Prostate gland (tissue), 2 donors: ENCODE measurements at regions not wholly inside any gene's neighbourhood (a gene's known extent, or its start where the extent isn't known, plus 50 kb on each side); places are given as distances from the start of the nearest gene placed in this dataset.

Experiments used
- DNase-seq: peaks from one replicate; pipeline ENCODE4 v3.0.0-alpha.2; 2019; ENCODE audit warnings: low spot score
- H3K27ac ChIP-seq, 2 donors: fragments of 200-600 bp; sonication (generic); 2 replicates each; pipeline ENCODE4 v1.5.1; 2017 to 2019
- H3K27me3 ChIP-seq: fragments of 200-600 bp; sonication (generic); replicated peaks from 2 replicates; pipeline ENCODE4 v1.5.1; 2019; ENCODE audit not compliant: insufficient read depth
- H3K36me3 ChIP-seq, 2 donors: fragments of 200-600 bp; sonication (generic); 1 replicate in 1 of 2; 2 replicates in 1 of 2; pipeline versions ENCODE4 v1.5.1 to v1.8.1; 2017 to 2019
- H3K4me1 ChIP-seq: fragments of 200-600 bp; sonication (generic); replicated peaks from 2 replicates; pipeline ENCODE4 v1.5.1; 2019
- H3K4me3 ChIP-seq, 2 donors: fragments of 200-600 bp; sonication (generic); 2 replicates each; pipeline ENCODE4 v1.5.1; 2017 to 2019
- H3K9me3 ChIP-seq: fragments of 200-600 bp; sonication (generic); 2 replicates; pipeline ENCODE4 v1.5.1; 2017
- CTCF ChIP-seq, 4 experiments: fragments of 200-600 bp in 2 of 4; fragments of 450-650 bp in 2 of 4; sonication (generic) in 2 of 4; IDR thresholded peaks; 1 replicate in 3 of 4; 2 replicates in 1 of 4; pipeline ENCODE4 v1.5.1; 2016 to 2019; ENCODE audit warnings: antibody characterized with exemption in 4 of 4, mild to moderate bottlenecking in 2 of 4, moderate library complexity in 2 of 4
- POLR2A ChIP-seq: fragments of 450-650 bp; IDR thresholded peaks from one replicate; pipeline ENCODE4 v1.6.1; 2016; ENCODE audit warnings: antibody characterized with exemption, mild to moderate bottlenecking
- POLR2AphosphoS5 ChIP-seq: sonication (generic); formaldehyde crosslinking; IDR thresholded peaks from one replicate; pipeline ENCODE4 v1.6.1; 2017; ENCODE audit warnings: antibody characterized with exemption
- WGBS: methylation state at CpG from one replicate; pipeline ENCODE4 v1.1.5; 2018; 5-methylcytosine and 5-hydroxymethylcytosine counted together
- intact Hi-C: fragments of 100-400 bp; cut with DNase I; formaldehyde crosslinking; loops from one replicate; pipeline ENCODE4 v1.14.2; 2022

- no peaks in the 10 kb centered on the region for H3K27me3 ChIP-seq
- no peak for DNase-seq
- no peaks in the 10 kb centered on the region for H3K36me3 ChIP-seq
- H3K4me1 ChIP-seq, result no peaks in the 10 kb centered on the region
- TF ChIP-seq POLR2A, result no peak
- TF ChIP-seq CTCF (IDR thresholded peaks at IDR 0.05), result no peak
- no peak for TF ChIP-seq POLR2AphosphoS5
- H3K4me3 ChIP-seq, result no peak overlapping the region
- intact Hi-C loops, result no loop called here
- no peaks in the 10 kb centered on the region for H3K9me3 ChIP-seq
- no peak overlapping the region for H3K27ac ChIP-seq
Observed at GRCh38 chr7:17598846-17599245, 300.4 kb downstream of the AHR start.

DNA sequence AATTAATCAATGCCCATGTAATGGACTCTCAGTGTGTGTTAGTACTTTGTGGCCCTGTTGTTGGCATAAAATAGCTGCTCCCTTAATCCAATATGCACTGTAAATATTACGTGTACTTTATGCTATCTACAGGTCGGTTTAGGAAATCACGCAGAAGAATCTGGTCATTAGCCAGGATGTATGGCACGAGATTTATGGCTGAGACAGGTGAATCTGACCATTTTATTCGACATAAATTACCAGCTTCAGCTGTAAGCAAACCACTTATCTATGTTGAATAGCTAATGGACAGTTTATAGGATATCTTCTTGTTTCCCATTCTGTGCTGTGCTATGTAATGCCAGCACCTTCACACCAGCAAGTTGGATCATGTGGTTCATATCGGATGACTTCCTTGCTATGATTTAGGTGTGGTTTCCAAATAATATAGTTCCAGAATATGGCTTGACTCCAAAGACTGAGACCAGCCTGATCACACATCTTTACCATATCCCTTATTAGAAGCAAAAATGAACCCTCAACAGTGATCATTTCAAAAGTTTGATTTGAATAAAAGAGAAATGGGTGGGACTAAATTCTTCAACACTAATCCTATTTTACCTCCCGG, 301.4 kb downstream of the AHR start:
- H3K4me3 ChIP-seq, result no peak overlapping the region
- H3K4me1 ChIP-seq, result no peaks in the 10 kb centered on the region
- WGBS, result 54% methylated on average over 7 of the region's 7 CpGs
- no peaks in the 10 kb centered on the region for H3K9me3 ChIP-seq
- TF ChIP-seq CTCF (IDR thresholded peaks at IDR 0.05), result no peak
- TF ChIP-seq POLR2A, result no peak
- TF ChIP-seq POLR2AphosphoS5, result no peak
- no peaks in the 10 kb centered on the region for H3K36me3 ChIP-seq
- H3K27ac ChIP-seq, result no peak overlapping the region
- intact Hi-C loops, result no loop called here
- DNase-seq, result no peak
- H3K27me3 ChIP-seq, result no peaks in the 10 kb centered on the region

- intact Hi-C loops, result no loop called here
- 81% methylated on average over 2 of the region's 2 CpGs for WGBS
Observed at GRCh38 chr7:17600340-17600752, 301.9 kb downstream of the AHR start.

DNA sequence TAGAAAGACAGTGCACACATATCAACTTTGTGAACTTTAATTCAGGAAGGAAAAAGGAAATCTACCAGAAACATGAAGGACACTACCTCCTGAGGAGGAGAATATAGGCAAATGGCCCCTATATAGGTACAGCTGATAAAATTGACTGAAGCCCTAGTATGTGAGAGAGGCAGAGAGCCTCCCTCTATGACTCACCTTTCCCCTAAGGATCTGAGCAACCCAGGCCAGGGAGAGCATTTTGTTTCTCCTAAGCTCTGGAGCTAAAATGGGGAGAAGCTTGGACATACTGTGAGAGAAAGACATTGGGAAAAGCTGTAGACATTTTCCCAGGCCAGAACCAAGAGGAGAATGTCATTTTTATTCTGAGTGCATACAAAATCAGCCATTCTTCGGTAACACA, 303.5 kb downstream of the AHR start:
- Histone ChIP-seq H3K27ac (no peak overlapping the region), H3K36me3 (no peaks in the 10 kb centered on the region), H3K4me1 (no peaks in the 10 kb centered on the region), H3K4me3 (no peak overlapping the region), H3K27me3 (no peaks in the 10 kb centered on the region), H3K9me3 (no peaks in the 10 kb centered on the region)
- WGBS, result 89% methylated on average over 1 of the region's 1 CpG
- TF ChIP-seq POLR2A (no peak), POLR2AphosphoS5 (no peak), CTCF (IDR thresholded peaks at IDR 0.05) (no peak)
- no peak for DNase-seq
- intact Hi-C loops, result no loop called here

More at GRCh38 chr7:17600340-17600752, 301.9 kb downstream of the AHR start:
- Histone ChIP-seq H3K36me3 (no peaks in the 10 kb centered on the region), H3K4me1 (no peaks in the 10 kb centered on the region), H3K9me3 (no peaks in the 10 kb centered on the region), H3K27ac (no peak overlapping the region), H3K27me3 (no peaks in the 10 kb centered on the region), H3K4me3 (no peak overlapping the region)
- no peak for DNase-seq
- no peak for TF ChIP-seq CTCF (IDR thresholded peaks at IDR 0.05)
- no peak for TF ChIP-seq POLR2AphosphoS5
- no peak for TF ChIP-seq POLR2A

- no peak for DNase-seq
- no peak for TF ChIP-seq POLR2AphosphoS5
- TF ChIP-seq CTCF (IDR thresholded peaks at IDR 0.05), result no peak
- TF ChIP-seq POLR2A, result no peak
- Histone ChIP-seq H3K27me3 (no peaks in the 10 kb centered on the region), H3K9me3 (no peaks in the 10 kb centered on the region), H3K27ac (no peak overlapping the region), H3K36me3 (no peaks in the 10 kb centered on the region), H3K4me1 (no peaks in the 10 kb centered on the region), H3K4me3 (no peak overlapping the region)
- intact Hi-C loops, result no loop called here
- 80% methylated on average over 1 of the region's 1 CpG for WGBS
Observed at GRCh38 chr7:17608114-17608833, 309.8 kb downstream of the AHR start.
